GM23338 (cell line): ENCODE measurements at regions not wholly inside any gene's neighbourhood (a gene's known extent, or its start where the extent isn't known, plus 50 kb on each side); places are given as distances from the start of the nearest gene placed in this dataset.

Experiments used
- ATAC-seq: fragments of 200-7000 bp; cut with Tn5 transposase; 3 replicates; pipeline ENCODE4 v1.9.1; 2020
- DNase-seq: peaks from one replicate; pipeline ENCODE4 v3.0.0-alpha.2; 2015; ENCODE audit warnings: low spot score
- H2AFZ ChIP-seq: fragments of 200-600 bp; sonication (generic); 2 replicates; pipeline ENCODE4 v1.8.0; 2016; ENCODE audit warnings: antibody characterized with exemption, mild to moderate bottlenecking, moderate library complexity
- H3F3A ChIP-seq: fragments of 200-600 bp; sonication (generic); replicated peaks from 2 replicates; pipeline ENCODE4 v1.8.0; 2017; ENCODE audit warnings: antibody characterized with exemption, mixed run types, low read depth
- H3K27ac ChIP-seq: fragments of 200-600 bp; sonication (generic); 2 replicates; pipeline ENCODE4 v1.6.1; 2016; ENCODE audit warnings: low read depth
- H3K27me3 ChIP-seq: fragments of 200-600 bp; sonication (generic); 2 replicates; pipeline ENCODE4 v1.8.0; 2016; ENCODE audit warnings: mild to moderate bottlenecking, mixed run types, moderate library complexity; ENCODE audit not compliant: insufficient read depth
- H3K36me3 ChIP-seq: fragments of 200-600 bp; sonication (generic); 2 replicates; pipeline ENCODE4 v1.8.0; 2016; ENCODE audit warnings: mild to moderate bottlenecking; ENCODE audit not compliant: insufficient read depth
- H3K4me1 ChIP-seq: fragments of 200-600 bp; sonication (generic); 2 replicates; pipeline ENCODE4 v1.8.0; 2016; ENCODE audit warnings: mild to moderate bottlenecking, moderate library complexity; ENCODE audit not compliant: insufficient read depth
- H3K4me2 ChIP-seq: fragments of 200-600 bp; sonication (generic); 2 replicates; pipeline ENCODE4 v1.7.1; 2017; ENCODE audit warnings: mixed run types
- H3K4me3 ChIP-seq: fragments of 200-600 bp; sonication (generic); 2 replicates; pipeline ENCODE4 v1.6.1; 2016; ENCODE audit warnings: mixed run types
- H3K79me2 ChIP-seq: fragments of 200-600 bp; sonication (generic); replicated peaks from 2 replicates; pipeline ENCODE4 v1.8.0; 2017; ENCODE audit warnings: mild to moderate bottlenecking; ENCODE audit not compliant: insufficient read depth
- H3K9me2 ChIP-seq: fragments of 200-600 bp; sonication (generic); 2 replicates; pipeline ENCODE4 v1.8.0; 2017; ENCODE audit not compliant: insufficient read depth
- H4K20me1 ChIP-seq: fragments of 200-600 bp; sonication (generic); replicated peaks from 2 replicates; pipeline ENCODE4 v1.8.0; 2017; ENCODE audit warnings: mild to moderate bottlenecking; ENCODE audit not compliant: insufficient read depth
- H3K27ac Mint-ChIP-seq: 2 replicates; pipeline ENCODE4 v1.8.0; 2020; ENCODE audit warnings: inconsistent platforms, mild to moderate bottlenecking, moderate library complexity, mixed read lengths
- H3K27me3 Mint-ChIP-seq: 3 replicates; pipeline ENCODE4 v1.8.0; 2022; ENCODE audit warnings: low read depth, mild to moderate bottlenecking, moderate library complexity, mixed read lengths, inconsistent platforms; ENCODE audit not compliant: insufficient read depth, poor library complexity
- H3K36me3 Mint-ChIP-seq: 3 replicates; pipeline ENCODE4 v1.8.0; 2021; ENCODE audit warnings: low read depth, mild to moderate bottlenecking, inconsistent platforms, moderate library complexity, mixed read lengths
- H3K4me1 Mint-ChIP-seq: 3 replicates; pipeline ENCODE4 v1.8.0; 2020; ENCODE audit warnings: mild to moderate bottlenecking, inconsistent platforms, mixed read lengths
- H3K4me3 Mint-ChIP-seq: 3 replicates; pipeline ENCODE4 v1.8.0; 2021; ENCODE audit warnings: moderate library complexity, mild to moderate bottlenecking, inconsistent platforms, mixed read lengths
- H3K9me3 Mint-ChIP-seq: 3 replicates; pipeline ENCODE4 v1.8.0; 2020; ENCODE audit warnings: moderate library complexity, mild to moderate bottlenecking, inconsistent platforms, mixed read lengths
- CREB1 ChIP-seq: fragments of 250-450 bp; sonication (Bioruptor Pico); IDR thresholded peaks from 2 replicates; pipeline ENCODE4 v1.5.0; 2020; ENCODE audit warnings: low read depth, mild to moderate bottlenecking, moderate library complexity
- ETS1 ChIP-seq: IDR thresholded peaks from 2 replicates; pipeline ENCODE4 v1.6.1; 2016; ENCODE audit warnings: antibody characterized with exemption
- EZH2 ChIP-seq: fragments of 200-600 bp; sonication (generic); IDR thresholded peaks from one replicate; pipeline ENCODE4 v1.8.0; 2017; ENCODE audit warnings: antibody characterized with exemption, mild to moderate bottlenecking, low read depth; ENCODE audit not compliant: unreplicated experiment
- EZH2phosphoT487 ChIP-seq: fragments of 200-600 bp; sonication (generic); IDR thresholded peaks from one replicate; pipeline ENCODE4 v1.8.1; 2018; ENCODE audit warnings: antibody characterized with exemption; ENCODE audit not compliant: unreplicated experiment
- JUNB ChIP-seq: IDR thresholded peaks from one replicate; pipeline ENCODE4 v1.6.1; 2016; ENCODE audit warnings: antibody characterized with exemption; ENCODE audit not compliant: unreplicated experiment
- NANOG ChIP-seq: IDR thresholded peaks from 2 replicates; pipeline ENCODE4 v1.6.1; 2016; ENCODE audit warnings: antibody characterized with exemption, borderline replicate concordance
- POLR2AphosphoS5 ChIP-seq: IDR thresholded peaks from 2 replicates; pipeline ENCODE4 v1.6.1; 2016; ENCODE audit warnings: antibody characterized with exemption, low read depth
- REST ChIP-seq: IDR thresholded peaks from one replicate; pipeline ENCODE4 v1.6.1; 2018; ENCODE audit warnings: antibody characterized with exemption; ENCODE audit not compliant: unreplicated experiment
- STAT1 ChIP-seq: IDR thresholded peaks from one replicate; pipeline ENCODE4 v1.6.1; 2016; ENCODE audit warnings: antibody characterized with exemption; ENCODE audit not compliant: unreplicated experiment
- ZNF114 ChIP-seq: fragments of 250-450 bp; sonication (Bioruptor Pico); IDR thresholded peaks from 2 replicates; pipeline ENCODE4 v1.5.0; 2020; ENCODE audit warnings: mild to moderate bottlenecking, moderate library complexity
- ZNF331 ChIP-seq: fragments of 250-450 bp; sonication (Bioruptor Pico); IDR thresholded peaks from 2 replicates; pipeline ENCODE4 v1.5.0; 2020; ENCODE audit warnings: low read depth, mild to moderate bottlenecking, moderate library complexity
- ZNF462 ChIP-seq: fragments of 250-450 bp; sonication (Bioruptor Pico); IDR thresholded peaks from 2 replicates; pipeline ENCODE4 v1.5.0; 2020; ENCODE audit warnings: mild to moderate bottlenecking, moderate library complexity
- TF ChIP-seq, protein P1 (sequence below), 2 experiments: fragments of 200-600 bp in 1 of 2; sonication (generic) in 1 of 2; conservative IDR thresholded peaks; 2 replicates each; pipeline versions ENCODE4 v1.5.1 to v1.6.1; 2016 to 2017; ENCODE audit warnings: antibody characterized with exemption in 2 of 2, low read depth in 2 of 2, mild to moderate bottlenecking in 2 of 2, moderate library complexity in 1 of 2

DNA sequence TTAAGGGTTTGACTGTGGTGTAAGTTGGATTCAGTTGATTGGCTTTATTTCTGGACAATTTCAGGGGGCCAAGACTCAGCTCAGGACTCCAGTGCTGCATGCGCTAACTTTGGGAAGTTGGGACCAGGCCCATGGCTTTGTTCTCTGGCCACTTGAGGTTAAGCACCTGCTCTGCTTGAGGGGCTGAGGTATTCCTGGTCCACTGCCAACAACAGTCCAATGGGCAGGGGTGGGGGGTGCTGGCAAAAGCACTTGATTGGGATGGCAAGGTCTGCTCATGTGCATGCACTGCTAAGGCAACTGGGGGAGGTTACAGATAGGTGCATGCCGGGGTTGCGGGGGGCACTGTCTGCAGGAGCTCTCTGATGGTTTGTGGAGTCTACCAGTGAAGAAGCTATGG is 52.6 kb upstream of the ASB17 start:
- Mint-ChIP-seq H3K36me3 (peaks cover 8% of the 10 kb centered on the region; the same call in 2 of the 3 replicates), H3K27ac (no peak overlapping the region), H3K9me3 (peaks cover 14% of the 10 kb centered on the region; the same call in 2 of the 3 replicates), H3K4me1 (no peaks in the 10 kb centered on the region), H3K27me3 (no peaks in the 10 kb centered on the region), H3K4me3 (no peak overlapping the region)
- no peaks in the 10 kb centered on the region for H3K27me3 ChIP-seq
- no peaks in the 10 kb centered on the region for H3F3A ChIP-seq
- H3K36me3 ChIP-seq = no peaks in the 10 kb centered on the region
- no peak overlapping the region for H3K4me3 ChIP-seq
- TF ChIP-seq EZH2phosphoT487 = no peak
- TF ChIP-seq POLR2AphosphoS5 = no peak
- TF ChIP-seq JUNB = no peak
- no peak for TF ChIP-seq NANOG
- TF ChIP-seq ZNF462 = no peak
- TF ChIP-seq REST = no peak
- TF ChIP-seq ZNF114 (CRISPR knock-in tag) = no peak
- no peak for TF ChIP-seq CREB1 (CRISPR knock-in tag)
- TF ChIP-seq ETS1 = no peak
- no peak for TF ChIP-seq ZNF331 (CRISPR knock-in tag)
- no peak for TF ChIP-seq STAT1
- no peak for TF ChIP-seq EZH2
- TF ChIP-seq, protein P1, sequence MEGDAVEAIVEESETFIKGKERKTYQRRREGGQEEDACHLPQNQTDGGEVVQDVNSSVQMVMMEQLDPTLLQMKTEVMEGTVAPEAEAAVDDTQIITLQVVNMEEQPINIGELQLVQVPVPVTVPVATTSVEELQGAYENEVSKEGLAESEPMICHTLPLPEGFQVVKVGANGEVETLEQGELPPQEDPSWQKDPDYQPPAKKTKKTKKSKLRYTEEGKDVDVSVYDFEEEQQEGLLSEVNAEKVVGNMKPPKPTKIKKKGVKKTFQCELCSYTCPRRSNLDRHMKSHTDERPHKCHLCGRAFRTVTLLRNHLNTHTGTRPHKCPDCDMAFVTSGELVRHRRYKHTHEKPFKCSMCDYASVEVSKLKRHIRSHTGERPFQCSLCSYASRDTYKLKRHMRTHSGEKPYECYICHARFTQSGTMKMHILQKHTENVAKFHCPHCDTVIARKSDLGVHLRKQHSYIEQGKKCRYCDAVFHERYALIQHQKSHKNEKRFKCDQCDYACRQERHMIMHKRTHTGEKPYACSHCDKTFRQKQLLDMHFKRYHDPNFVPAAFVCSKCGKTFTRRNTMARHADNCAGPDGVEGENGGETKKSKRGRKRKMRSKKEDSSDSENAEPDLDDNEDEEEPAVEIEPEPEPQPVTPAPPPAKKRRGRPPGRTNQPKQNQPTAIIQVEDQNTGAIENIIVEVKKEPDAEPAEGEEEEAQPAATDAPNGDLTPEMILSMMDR (conservative IDR thresholded peaks at IDR 0.05; ENCODE audit: low read depth in 2 of 2) = no peak
- no peak overlapping the region for H3K27ac ChIP-seq
- H3K4me1 ChIP-seq = no peaks in the 10 kb centered on the region
- peaks cover 10% of the 10 kb centered on the region; the same call in 1 of the 2 replicates for H3K9me2 ChIP-seq
- no peak overlapping the region for H3K4me2 ChIP-seq
- H3K79me2 ChIP-seq = no peaks in the 10 kb centered on the region
- H2AFZ ChIP-seq = no peak overlapping the region
- no peak for DNase-seq
- ATAC-seq = no peak
- no peaks in the 10 kb centered on the region for H4K20me1 ChIP-seq
